ENCODE measurements at regions not wholly inside any gene's neighbourhood (a gene's known extent, or its start where the extent isn't known, plus 50 kb on each side); places are given as distances from the start of the nearest gene placed in this dataset.

- TF ChIP-seq CTCF (conservative IDR thresholded peaks at IDR 0.05): no peak
- Mint-ChIP-seq H3K4me1 (no peaks in the 10 kb centered on the region), H3K36me3 (ENCODE audit: low read depth) (no peaks in the 10 kb centered on the region), H3K27me3 (ENCODE audit: low read depth) (peaks cover 3% of the 10 kb centered on the region), H3K9me3 (peaks cover 17% of the 10 kb centered on the region), H3K27ac (ENCODE audit: unreplicated experiment) (no peak overlapping the region), H3K4me3 (no peak overlapping the region)
- DNase-seq (ENCODE audit: low read depth, low spot score): no peak
Measured at GRCh38 chr14:29092121-29092520, 325.5 kb downstream of the FOXG1 start.

- no peak for TF ChIP-seq CTCF (conservative IDR thresholded peaks at IDR 0.05)
Measured at GRCh38 chr14:29097476-29097875, 330.9 kb downstream of the FOXG1 start.

GRCh38 chr14:29098656-29099055 lies 332.1 kb downstream of the FOXG1 start:
- Mint-ChIP-seq H3K27me3 (ENCODE audit: low read depth) (peaks cover 6% of the 10 kb centered on the region), H3K9me3 (peaks cover 8% of the 10 kb centered on the region)
- no peak for TF ChIP-seq CTCF (conservative IDR thresholded peaks at IDR 0.05)

More at GRCh38 chr14:29097476-29097875, 330.9 kb downstream of the FOXG1 start:
- Mint-ChIP-seq H3K27ac (ENCODE audit: unreplicated experiment) (no peak overlapping the region), H3K4me1 (no peaks in the 10 kb centered on the region), H3K9me3 (peaks cover 8% of the 10 kb centered on the region), H3K27me3 (ENCODE audit: low read depth) (peaks cover 6% of the 10 kb centered on the region), H3K4me3 (no peak overlapping the region), H3K36me3 (ENCODE audit: low read depth) (no peaks in the 10 kb centered on the region)
- DNase-seq (ENCODE audit: low read depth, low spot score): no peak

GRCh38 chr14:29102266-29102665 lies 335.7 kb downstream of the FOXG1 start:
- Mint-ChIP-seq H3K27me3 (ENCODE audit: low read depth) (peaks cover 3% of the 10 kb centered on the region), H3K9me3 (peaks cover 17% of the 10 kb centered on the region), H3K27ac (ENCODE audit: unreplicated experiment) (no peak overlapping the region), H3K36me3 (ENCODE audit: low read depth) (no peaks in the 10 kb centered on the region), H3K4me1 (no peaks in the 10 kb centered on the region), H3K4me3 (no peak overlapping the region)
- TF ChIP-seq CTCF (conservative IDR thresholded peaks at IDR 0.05): no peak
- DNase-seq (ENCODE audit: low read depth, low spot score): no peak

More at GRCh38 chr14:29098656-29099055, 332.1 kb downstream of the FOXG1 start:
- Mint-ChIP-seq H3K4me1 (no peaks in the 10 kb centered on the region), H3K36me3 (ENCODE audit: low read depth) (no peaks in the 10 kb centered on the region), H3K4me3 (no peak overlapping the region), H3K27ac (ENCODE audit: unreplicated experiment) (no peak overlapping the region)
- DNase-seq (ENCODE audit: low read depth, low spot score): no peak

GRCh38 chr14:29102996-29103395 lies 336.4 kb downstream of the FOXG1 start:
- no peaks in the 10 kb centered on the region for H3K4me1 Mint-ChIP-seq
- TF ChIP-seq CTCF (conservative IDR thresholded peaks at IDR 0.05): no peak
- peaks cover 3% of the 10 kb centered on the region for H3K27me3 Mint-ChIP-seq (ENCODE audit: low read depth)
- H3K27ac Mint-ChIP-seq (ENCODE audit: unreplicated experiment): no peak overlapping the region
- H3K9me3 Mint-ChIP-seq: peaks cover 17% of the 10 kb centered on the region
- H3K36me3 Mint-ChIP-seq (ENCODE audit: low read depth): no peaks in the 10 kb centered on the region
- H3K4me3 Mint-ChIP-seq: no peak overlapping the region
- DNase-seq (ENCODE audit: low read depth, low spot score): no peak

GRCh38 chr14:29108908-29109307 lies 342.3 kb downstream of the FOXG1 start:
- no peak for DNase-seq (ENCODE audit: low read depth, low spot score)
- no peak overlapping the region for H3K4me3 Mint-ChIP-seq
- no peaks in the 10 kb centered on the region for H3K36me3 Mint-ChIP-seq (ENCODE audit: low read depth)
- H3K27ac Mint-ChIP-seq (ENCODE audit: unreplicated experiment): no peak overlapping the region
- H3K27me3 Mint-ChIP-seq (ENCODE audit: low read depth): no peaks in the 10 kb centered on the region
- peaks cover 20% of the 10 kb centered on the region for H3K9me3 Mint-ChIP-seq
- TF ChIP-seq CTCF (conservative IDR thresholded peaks at IDR 0.05): no peak
- no peaks in the 10 kb centered on the region for H3K4me1 Mint-ChIP-seq
